Vagina (tissue), 2 donors: ENCODE measurements at regions not wholly inside any gene's neighbourhood (a gene's known extent, or its start where the extent isn't known, plus 50 kb on each side); places are given as distances from the start of the nearest gene placed in this dataset.
A peak's percentile ranks its signal among the peaks of the same experiment; 100 is the strongest.

Source experiments
- DNase-seq, 2 donors: peaks; one replicate each; pipeline ENCODE4 v3.0.0-alpha.2; 2017; ENCODE audit errors: extremely low spot score in 2 of 2
- H3K27ac ChIP-seq: fragments of 200-600 bp; sonication (generic); one replicate; pipeline ENCODE4 v1.5.1; 2019
- H3K27me3 ChIP-seq: fragments of 200-600 bp; sonication (generic); one replicate; pipeline ENCODE4 v1.5.1; 2019
- H3K36me3 ChIP-seq, 2 donors: fragments of 200-600 bp; sonication (generic); one replicate each; pipeline ENCODE4 v1.5.1; 2017 to 2019
- H3K4me1 ChIP-seq: fragments of 200-600 bp; sonication (generic); one replicate; pipeline ENCODE4 v1.5.1; 2019
- H3K4me3 ChIP-seq, 2 donors: fragments of 200-600 bp; sonication (generic); 1 replicate in 1 of 2; 2 replicates in 1 of 2; pipeline ENCODE4 v1.5.1; 2016 to 2019
- H3K9me3 ChIP-seq: fragments of 200-600 bp; sonication (generic); one replicate; pipeline ENCODE4 v1.5.1; 2019
- POLR2A ChIP-seq, 2 donors: fragments of 450-650 bp; IDR thresholded peaks; one replicate each; pipeline ENCODE4 v1.6.1; 2017; ENCODE audit warnings: antibody characterized with exemption in 2 of 2, mild to moderate bottlenecking in 2 of 2, moderate library complexity in 2 of 2
- POLR2AphosphoS5 ChIP-seq, 2 donors: sonication (generic); formaldehyde crosslinking; IDR thresholded peaks; one replicate each; pipeline ENCODE4 v1.9.0; 2017; ENCODE audit warnings: antibody characterized with exemption in 2 of 2, mild to moderate bottlenecking in 2 of 2, low read depth in 1 of 2; ENCODE audit not compliant: insufficient read depth in 1 of 2
- intact Hi-C: fragments of 100-400 bp; cut with DNase I; formaldehyde crosslinking; loops from one replicate; pipeline ENCODE4 v1.15.1; 2023
- TF ChIP-seq, protein P1 (sequence below), 3 experiments: fragments of 450-650 bp in 2 of 3; fragments of 200-600 bp in 1 of 3; sonication (generic) in 1 of 3; IDR thresholded peaks; one replicate each; pipeline ENCODE4 v1.5.1; 2017 to 2019; ENCODE audit warnings: antibody characterized with exemption in 3 of 3, mild to moderate bottlenecking in 2 of 3, moderate library complexity in 2 of 3

DNA sequence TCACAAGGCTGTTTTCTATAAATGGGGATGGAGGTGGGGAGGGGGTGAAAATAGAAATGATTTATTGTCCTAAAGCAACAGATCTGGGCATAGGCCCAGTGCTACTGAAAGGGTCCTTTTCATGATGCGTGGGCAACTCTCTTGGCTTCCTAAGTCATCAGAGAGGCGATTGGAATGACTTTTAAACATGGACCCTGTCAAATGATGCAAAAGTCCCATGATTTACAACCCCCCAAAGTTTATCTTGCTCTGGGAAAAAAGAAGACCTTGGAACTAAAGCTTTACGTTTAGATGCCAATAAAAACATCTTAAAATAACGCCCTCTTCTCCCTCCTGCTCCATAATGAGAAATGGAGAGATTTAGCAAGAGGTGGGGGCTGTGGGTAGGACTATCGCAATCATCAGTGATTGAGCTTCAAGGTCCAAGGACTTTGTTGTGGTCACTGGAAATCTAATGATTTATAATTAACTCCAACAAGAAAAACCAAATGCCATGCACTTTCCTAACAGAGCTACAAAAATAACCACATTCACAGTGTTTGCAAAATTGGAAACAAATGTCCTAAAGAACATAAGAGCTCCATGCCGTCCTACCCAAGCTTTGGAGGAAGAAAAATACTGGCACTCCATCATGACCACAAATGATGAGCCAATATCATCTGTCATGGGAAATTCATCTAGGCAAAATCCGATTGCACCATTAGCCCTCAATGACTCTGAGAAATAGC lies 167.5 kb upstream of the CLINT1 start:
- no peak for DNase-seq
- Histone ChIP-seq H3K27ac (peak overlapping the region; percentile 45), H3K9me3 (no peaks in the 10 kb centered on the region), H3K36me3 (no peaks in the 10 kb centered on the region), H3K4me3 (no peak overlapping the region), H3K27me3 (no peaks in the 10 kb centered on the region), H3K4me1 (peaks cover 11% of the 10 kb centered on the region)
- TF ChIP-seq, protein P1, sequence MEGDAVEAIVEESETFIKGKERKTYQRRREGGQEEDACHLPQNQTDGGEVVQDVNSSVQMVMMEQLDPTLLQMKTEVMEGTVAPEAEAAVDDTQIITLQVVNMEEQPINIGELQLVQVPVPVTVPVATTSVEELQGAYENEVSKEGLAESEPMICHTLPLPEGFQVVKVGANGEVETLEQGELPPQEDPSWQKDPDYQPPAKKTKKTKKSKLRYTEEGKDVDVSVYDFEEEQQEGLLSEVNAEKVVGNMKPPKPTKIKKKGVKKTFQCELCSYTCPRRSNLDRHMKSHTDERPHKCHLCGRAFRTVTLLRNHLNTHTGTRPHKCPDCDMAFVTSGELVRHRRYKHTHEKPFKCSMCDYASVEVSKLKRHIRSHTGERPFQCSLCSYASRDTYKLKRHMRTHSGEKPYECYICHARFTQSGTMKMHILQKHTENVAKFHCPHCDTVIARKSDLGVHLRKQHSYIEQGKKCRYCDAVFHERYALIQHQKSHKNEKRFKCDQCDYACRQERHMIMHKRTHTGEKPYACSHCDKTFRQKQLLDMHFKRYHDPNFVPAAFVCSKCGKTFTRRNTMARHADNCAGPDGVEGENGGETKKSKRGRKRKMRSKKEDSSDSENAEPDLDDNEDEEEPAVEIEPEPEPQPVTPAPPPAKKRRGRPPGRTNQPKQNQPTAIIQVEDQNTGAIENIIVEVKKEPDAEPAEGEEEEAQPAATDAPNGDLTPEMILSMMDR (IDR thresholded peaks at IDR 0.05), result no peak
- TF ChIP-seq POLR2A (IDR thresholded peaks at IDR 0.05), result no peak
- peak; percentile 36 to 58 for TF ChIP-seq POLR2AphosphoS5 (IDR thresholded peaks at IDR 0.05; ENCODE audit: insufficient read depth in 1 of 2, low read depth in 1 of 2)
- intact Hi-C loops, result loop anchor here (10.0 kb wide), 1 partner anchor 1078 kb away; no protein-coding TSS in a partner anchor

DNA sequence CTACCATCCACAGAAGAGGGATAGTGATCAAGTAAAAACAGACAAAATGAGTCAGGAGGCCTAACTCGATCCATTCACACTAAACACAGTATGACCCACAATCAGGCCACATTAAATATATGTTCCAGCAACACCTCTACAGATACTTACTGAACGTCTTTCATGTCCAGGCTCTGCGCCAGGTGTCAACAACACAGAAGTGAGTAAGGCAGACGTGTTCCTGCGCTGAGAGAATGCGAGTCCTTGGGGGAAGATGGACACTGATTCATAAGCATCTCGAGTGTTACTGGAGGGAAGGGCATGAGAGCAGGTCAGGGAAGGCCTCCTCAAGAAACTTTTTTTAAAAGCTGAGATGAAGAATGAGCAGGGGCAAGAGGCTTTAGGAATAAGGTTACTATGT lies 164.3 kb upstream of the CLINT1 start:
- Histone ChIP-seq H3K27me3 (no peaks in the 10 kb centered on the region), H3K9me3 (no peaks in the 10 kb centered on the region), H3K4me1 (peaks cover 11% of the 10 kb centered on the region), H3K36me3 (no peaks in the 10 kb centered on the region), H3K27ac (no peak overlapping the region), H3K4me3 (no peak overlapping the region)
- no peak for DNase-seq
- TF ChIP-seq, protein P1 (IDR thresholded peaks at IDR 0.05), result no peak
- TF ChIP-seq POLR2A (IDR thresholded peaks at IDR 0.05) (no peak), POLR2AphosphoS5 (IDR thresholded peaks at IDR 0.05; ENCODE audit: insufficient read depth in 1 of 2, low read depth in 1 of 2) (no peak)
- intact Hi-C loops, result loop anchor here (10.0 kb wide), 1 partner anchor 1082 kb away; no protein-coding TSS in a partner anchor

DNA sequence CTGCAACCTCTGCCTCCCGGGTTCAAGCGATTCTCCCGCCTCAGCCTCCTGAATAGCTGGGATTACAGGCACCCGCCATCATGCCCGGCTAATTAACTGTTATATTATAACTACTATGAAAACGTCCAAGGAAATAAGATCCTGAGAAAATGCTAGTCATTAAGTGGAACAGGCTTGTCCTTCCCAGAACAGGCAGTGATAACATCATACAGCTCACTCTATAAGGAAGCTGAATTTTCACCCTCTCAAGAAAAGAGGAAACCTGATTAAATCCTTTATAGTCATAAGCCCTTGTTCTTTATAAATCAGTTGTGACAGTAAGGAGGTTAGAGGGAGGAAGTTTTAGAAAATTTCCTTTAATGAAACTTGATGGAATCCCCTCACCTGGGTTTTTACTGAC lies 163.9 kb upstream of the CLINT1 start:
- peaks cover 7% of the 10 kb centered on the region for H3K4me1 ChIP-seq
- intact Hi-C loops, result loop anchor here (10.0 kb wide), 1 partner anchor 1082 kb away; no protein-coding TSS in a partner anchor
- H3K27me3 ChIP-seq, result no peaks in the 10 kb centered on the region

DNA sequence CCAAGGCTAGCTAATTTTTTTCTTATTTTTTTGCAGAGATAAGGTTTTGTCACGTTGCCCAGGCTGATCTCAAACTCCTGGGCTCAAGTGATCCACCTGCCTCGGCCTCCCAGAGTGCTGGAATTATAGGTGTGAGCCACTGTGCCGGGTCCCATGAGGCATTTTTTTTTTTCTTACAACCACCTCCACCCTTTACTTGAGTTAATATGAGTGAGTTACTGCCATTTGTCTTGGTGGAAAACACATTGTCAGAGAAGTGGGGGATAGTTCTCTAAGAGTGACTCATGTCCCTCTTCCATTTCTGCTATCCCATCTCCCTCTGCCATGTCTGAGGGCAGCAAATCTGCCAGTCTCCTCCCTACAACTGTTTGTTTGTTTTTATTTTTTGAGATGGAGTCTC lies 163.4 kb upstream of the CLINT1 start:
- DNase-seq, result no peak
- Histone ChIP-seq H3K4me3 (no peak overlapping the region), H3K4me1 (peaks cover 3% of the 10 kb centered on the region), H3K27ac (no peak overlapping the region), H3K9me3 (no peaks in the 10 kb centered on the region), H3K27me3 (no peaks in the 10 kb centered on the region), H3K36me3 (no peaks in the 10 kb centered on the region)
- TF ChIP-seq POLR2AphosphoS5 (IDR thresholded peaks at IDR 0.05; ENCODE audit: insufficient read depth in 1 of 2, low read depth in 1 of 2) (no peak), POLR2A (IDR thresholded peaks at IDR 0.05) (no peak)
- TF ChIP-seq, protein P1 (IDR thresholded peaks at IDR 0.05), result no peak
- intact Hi-C loops, result loop anchor here (10.0 kb wide), 1 partner anchor 1082 kb away; no protein-coding TSS in a partner anchor

More for the DNA sequence above, 163.9 kb upstream of the CLINT1 start:
- Histone ChIP-seq H3K9me3 (no peaks in the 10 kb centered on the region), H3K36me3 (no peaks in the 10 kb centered on the region), H3K27ac (no peak overlapping the region), H3K4me3 (no peak overlapping the region)
- TF ChIP-seq POLR2A (IDR thresholded peaks at IDR 0.05) (no peak), POLR2AphosphoS5 (IDR thresholded peaks at IDR 0.05; ENCODE audit: insufficient read depth in 1 of 2, low read depth in 1 of 2) (no peak)
- TF ChIP-seq, protein P1 (IDR thresholded peaks at IDR 0.05), result no peak
- DNase-seq, result no peak
